ENCODE measurements at regions not wholly inside any gene's neighbourhood (a gene's known extent, or its start where the extent isn't known, plus 50 kb on each side); places are given as distances from the start of the nearest gene placed in this dataset.

GRCh38 chr14:52380294-52380693, 66.2 kb downstream of the PTGER2 start:
- DNase-seq = peak in 2 of 3 donors; percentile 15 to 62
- Mint-ChIP-seq H3K36me3 (no peaks in the 10 kb centered on the region), H3K27me3 (ENCODE audit: low read depth in 3 of 3) (peaks cover 10 to 29% (median 13%) of the 10 kb centered on the region in 3 donors), H3K27ac (peak overlapping the region in 1 of 7 donors; percentile 27), H3K4me1 (peaks cover 5% of the 10 kb centered on the region), H3K4me3 (no peak overlapping the region), H3K9me3 (peaks cover 8 to 45% (median 33%) of the 10 kb centered on the region in 7 donors)
- no peak for TF ChIP-seq CTCF (IDR thresholded peaks at IDR 0.05)
- Histone ChIP-seq H3K27me3 (ENCODE audit: control insufficient read depth in 2 of 2, insufficient read depth in 2 of 2, low read length in 2 of 2) (peaks cover 4 to 6% of the 10 kb centered on the region in 2 donors), H3K36me3 (replicated peaks in 1 of 2; ENCODE audit: control insufficient read depth in 1 of 2, insufficient read depth in 2 of 2, low read length in 2 of 2) (no peaks in the 10 kb centered on the region), H3K4me3 (replicated peaks in 1 of 3; ENCODE audit: low read depth in 2 of 3, low read length in 3 of 3) (no peak overlapping the region), H3K4me1 (ENCODE audit: control insufficient read depth in 1 of 2, insufficient read depth in 2 of 2, low read length in 2 of 2) (no peaks in the 10 kb centered on the region), H3K9ac (ENCODE audit: insufficient read depth, low read length, poor library complexity, severe bottlenecking) (no peak overlapping the region), H3K4me2 (replicated peaks; ENCODE audit: extremely low read depth, low read length, poor library complexity, severe bottlenecking) (no peak overlapping the region), H4K20me1 (ENCODE audit: insufficient read depth, low read length) (no peaks in the 10 kb centered on the region), H3K79me2 (ENCODE audit: insufficient read depth, low read length) (no peaks in the 10 kb centered on the region), H3K9me3 (replicated peaks in 1 of 2; ENCODE audit: control insufficient read depth in 1 of 2, insufficient read depth in 1 of 2, low read length in 2 of 2) (peaks cover 0 to 12% of the 10 kb centered on the region in 2 donors), H3K27ac (ENCODE audit: low read depth in 1 of 2, low read length in 2 of 2) (no peak overlapping the region), H2AFZ (ENCODE audit: insufficient read depth, low read depth, low read length, poor library complexity, severe bottlenecking) (no peak overlapping the region)
- intact Hi-C loops (cut with micrococcal nuclease) = no loop called here

Data from CD14-positive monocyte (primary cell).